DND-41 (cell line): ENCODE measurements at regions not wholly inside any gene's neighbourhood (a gene's known extent, or its start where the extent isn't known, plus 50 kb on each side); places are given as distances from the start of the nearest gene placed in this dataset.

Source experiments
- ATAC-seq: fragments of 200-7000 bp; cut with Tn5 transposase; 3 replicates; pipeline ENCODE4 v1.9.1; 2021; ENCODE audit warnings: low read depth; ENCODE audit not compliant: insufficient read depth
- DNase-seq: peaks from one replicate; pipeline ENCODE4 v3.0.0-alpha.2; 2020
- H2AFZ ChIP-seq: 2 replicates; pipeline ENCODE4 v1.6.0; 2012; ENCODE audit warnings: low read depth, low read length
- H3K27ac ChIP-seq: 2 replicates; pipeline ENCODE4 v1.5.1; 2012; ENCODE audit warnings: low read length, inconsistent platforms
- H3K27me3 ChIP-seq: fragments of 200-600 bp; sonication (generic); 2 replicates; pipeline ENCODE4 v1.6.0; 2012; ENCODE audit warnings: low read length, mild to moderate bottlenecking, inconsistent platforms; ENCODE audit not compliant: insufficient read depth, poor library complexity
- H3K36me3 ChIP-seq: 2 replicates; pipeline ENCODE4 v1.5.1; 2012; ENCODE audit warnings: low read length, inconsistent platforms; ENCODE audit not compliant: insufficient read depth
- H3K4me1 ChIP-seq: 2 replicates; pipeline ENCODE4 v1.5.1; 2012; ENCODE audit warnings: mild to moderate bottlenecking, low read length; ENCODE audit not compliant: insufficient read depth
- H3K4me2 ChIP-seq: 2 replicates; pipeline ENCODE4 v1.6.0; 2012; ENCODE audit warnings: mild to moderate bottlenecking, moderate library complexity, low read length, inconsistent platforms; ENCODE audit not compliant: insufficient read depth
- H3K4me3 ChIP-seq, 2 experiments: fragments of 200-600 bp in 1 of 2; shearing (Covaris generic) in 1 of 2; 2 replicates each; pipeline ENCODE4 v1.5.1; 2012 to 2016; ENCODE audit warnings: inconsistent platforms in 2 of 2, low read length in 2 of 2, mild to moderate bottlenecking in 2 of 2, low read depth in 1 of 2, moderate library complexity in 1 of 2
- H3K79me2 ChIP-seq: 2 replicates; pipeline ENCODE4 v1.6.0; 2012; ENCODE audit warnings: low read length, inconsistent platforms; ENCODE audit not compliant: insufficient read depth
- H3K9ac ChIP-seq: 2 replicates; pipeline ENCODE4 v1.6.0; 2012; ENCODE audit warnings: low read depth, mild to moderate bottlenecking, inconsistent platforms, low read length, moderate library complexity
- H3K9me3 ChIP-seq: 2 replicates; pipeline ENCODE4 v1.5.1; 2012; ENCODE audit warnings: low read length, moderate library complexity, mild to moderate bottlenecking, inconsistent platforms; ENCODE audit not compliant: insufficient read depth, severe bottlenecking
- H4K20me1 ChIP-seq: 2 replicates; pipeline ENCODE4 v1.6.0; 2012; ENCODE audit warnings: low read length; ENCODE audit not compliant: insufficient read depth
- CTCF ChIP-seq: IDR thresholded peaks from 2 replicates; pipeline ENCODE4 v1.5.1; 2012; ENCODE audit warnings: borderline replicate concordance, low read length, moderate library complexity, mild to moderate bottlenecking; ENCODE audit not compliant: poor library complexity, severe bottlenecking; ENCODE audit errors: extremely low read depth
- EZH2 ChIP-seq: IDR thresholded peaks from 3 replicates; pipeline ENCODE4 v1.6.1; 2012; ENCODE audit warnings: borderline replicate concordance, low read depth, mild to moderate bottlenecking, moderate library complexity, low read length, inconsistent platforms; ENCODE audit not compliant: severe bottlenecking

DNA sequence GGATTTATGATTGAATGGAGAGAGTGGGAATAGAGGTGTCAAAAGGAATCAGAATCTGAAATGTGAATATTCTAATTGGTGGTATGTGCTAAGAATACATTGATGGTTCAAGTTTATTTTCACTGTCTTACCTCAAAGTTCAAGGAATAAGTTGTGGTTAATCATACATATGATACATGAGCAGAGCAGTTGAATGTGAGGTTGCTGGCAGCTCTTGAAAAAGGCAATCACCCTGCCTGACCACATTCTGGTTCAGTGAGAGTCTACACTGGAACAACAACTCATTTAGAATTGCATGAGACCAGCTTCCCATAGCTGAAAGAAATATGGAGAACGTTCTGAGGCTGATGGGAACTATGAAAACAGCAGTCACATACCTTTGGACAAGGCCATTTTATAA is 68.3 kb upstream of the ARHGAP29 start:
- TF ChIP-seq CTCF (no peak), EZH2 (no peak)
- Histone ChIP-seq H3K4me1 (no peaks in the 10 kb centered on the region), H4K20me1 (no peaks in the 10 kb centered on the region), H3K9ac (no peak overlapping the region), H3K4me2 (no peak overlapping the region), H3K4me3 (no peak overlapping the region), H3K9me3 (no peaks in the 10 kb centered on the region), H3K79me2 (no peaks in the 10 kb centered on the region), H3K27ac (no peak overlapping the region), H3K36me3 (no peaks in the 10 kb centered on the region), H3K27me3 (no peaks in the 10 kb centered on the region), H2AFZ (no peak overlapping the region)
- DNase-seq: no peak
- ATAC-seq: no peak

- Histone ChIP-seq H3K9ac (no peak overlapping the region), H2AFZ (no peak overlapping the region), H3K4me3 (no peak overlapping the region), H3K4me2 (no peak overlapping the region), H3K27me3 (no peaks in the 10 kb centered on the region), H3K4me1 (no peaks in the 10 kb centered on the region), H3K9me3 (no peaks in the 10 kb centered on the region), H4K20me1 (no peaks in the 10 kb centered on the region), H3K36me3 (no peaks in the 10 kb centered on the region), H3K79me2 (no peaks in the 10 kb centered on the region), H3K27ac (no peak overlapping the region)
- no peak for ATAC-seq
- DNase-seq: no peak
- TF ChIP-seq EZH2: no peak
- TF ChIP-seq CTCF: no peak
Observed at GRCh38 chr1:94304553-94304952, 67.2 kb upstream of the ARHGAP29 start.

DNA sequence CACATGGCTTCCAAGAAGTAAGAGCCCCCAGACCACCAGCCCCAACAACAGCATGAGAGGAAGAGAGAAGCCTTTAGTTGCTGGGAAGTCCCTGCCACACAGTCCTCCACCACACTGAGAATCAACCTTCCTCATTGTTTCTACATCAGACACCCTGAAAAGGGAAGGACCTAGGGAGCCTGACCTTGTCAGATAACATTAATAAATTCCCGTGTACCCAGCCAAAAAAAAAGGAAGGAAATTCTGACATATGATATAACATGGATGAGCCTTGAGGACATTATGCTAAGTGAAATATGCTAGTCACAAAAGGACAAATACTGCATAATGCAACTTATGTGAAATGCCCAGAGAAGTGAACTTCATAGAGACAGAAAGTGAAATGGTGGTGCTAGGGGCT is 65.6 kb upstream of the ARHGAP29 start:
- no peaks in the 10 kb centered on the region for H3K79me2 ChIP-seq
- ATAC-seq (no peak), DNase-seq (no peak)
- H3K4me1 ChIP-seq: no peaks in the 10 kb centered on the region
- H3K9ac ChIP-seq: no peak overlapping the region
- no peak overlapping the region for H3K27ac ChIP-seq
- H3K4me2 ChIP-seq: no peak overlapping the region
- H3K9me3 ChIP-seq: no peaks in the 10 kb centered on the region
- no peaks in the 10 kb centered on the region for H3K36me3 ChIP-seq
- TF ChIP-seq EZH2 (no peak), CTCF (no peak)
- H3K4me3 ChIP-seq: no peak overlapping the region
- H2AFZ ChIP-seq: no peak overlapping the region
- no peaks in the 10 kb centered on the region for H3K27me3 ChIP-seq
- no peaks in the 10 kb centered on the region for H4K20me1 ChIP-seq

DNA sequence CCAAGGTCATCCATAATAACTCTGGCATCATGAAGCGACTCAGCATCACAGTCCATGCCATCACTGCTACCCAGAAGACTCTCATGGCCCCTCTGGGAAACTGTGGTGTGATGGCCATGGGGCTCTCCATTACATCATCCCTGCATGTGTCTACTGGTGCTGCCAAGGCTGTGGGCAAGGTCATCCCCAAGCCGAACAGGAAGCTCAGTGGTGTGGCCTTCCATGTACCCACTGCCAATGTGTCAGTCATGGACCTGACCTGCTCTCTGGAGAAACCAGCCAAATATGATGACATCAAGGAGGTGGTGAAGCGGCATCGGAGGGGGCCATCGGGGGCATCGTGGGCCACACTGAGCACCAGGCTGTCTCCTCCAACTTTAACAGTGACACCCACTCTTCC is 65.1 kb upstream of the ARHGAP29 start:
- Histone ChIP-seq H3K79me2 (no peaks in the 10 kb centered on the region), H3K27me3 (no peaks in the 10 kb centered on the region), H3K9ac (no peak overlapping the region), H3K4me2 (no peak overlapping the region), H3K9me3 (no peaks in the 10 kb centered on the region), H3K4me3 (no peak overlapping the region), H3K27ac (no peak overlapping the region), H3K4me1 (no peaks in the 10 kb centered on the region), H4K20me1 (no peaks in the 10 kb centered on the region), H2AFZ (no peak overlapping the region), H3K36me3 (no peaks in the 10 kb centered on the region)
- no peak for TF ChIP-seq EZH2
- TF ChIP-seq CTCF: no peak
- no peak for ATAC-seq
- no peak for DNase-seq
